ENCODE measurements at regions not wholly inside any gene's neighbourhood (a gene's known extent, or its start where the extent isn't known, plus 50 kb on each side); places are given as distances from the start of the nearest gene placed in this dataset.
"Not testable (repeated sequence)": the region's sequence is repeated elsewhere in the genome, so short reads cannot be mapped to it uniquely, and the experiment has no call there.

GRCh38 chr6:92110403-92110802, 1309.0 kb downstream of the EPHA7 start:
- in situ Hi-C loops (cut with HindIII; ENCODE audit: low sequenced_read_pairs) = no loop called here
- no peak for DNase-seq (ENCODE audit: low read depth, low spot score)
- no peak overlapping the region for H3K4me3 ChIP-seq (ENCODE audit: low read depth, low read length)
- no peak for TF ChIP-seq CTCF (IDR thresholded peaks at IDR 0.05; ENCODE audit: low read depth, low read length)

GRCh38 chr6:92109956-92110355, 1309.4 kb downstream of the EPHA7 start:
- in situ Hi-C loops (cut with HindIII; ENCODE audit: low sequenced_read_pairs) = no loop called here
- no peak overlapping the region for H3K4me3 ChIP-seq (ENCODE audit: low read depth, low read length)
- no peak for TF ChIP-seq CTCF (IDR thresholded peaks at IDR 0.05; ENCODE audit: low read depth, low read length)
- DNase-seq (ENCODE audit: low read depth, low spot score) = no peak

- TF ChIP-seq CTCF (IDR thresholded peaks at IDR 0.05; ENCODE audit: low read depth, low read length) = no peak
- no peak overlapping the region for H3K4me3 ChIP-seq (ENCODE audit: low read depth, low read length)
- DNase-seq (ENCODE audit: low read depth, low spot score) = no peak
- in situ Hi-C loops (cut with HindIII; ENCODE audit: low sequenced_read_pairs) = no loop called here
Observed at GRCh38 chr6:92109256-92109655, 1310.1 kb downstream of the EPHA7 start.

- no peak overlapping the region for H3K4me3 ChIP-seq (ENCODE audit: low read depth, low read length)
- no peak for DNase-seq (ENCODE audit: low read depth, low spot score)
- in situ Hi-C loops (cut with HindIII; ENCODE audit: low sequenced_read_pairs) = no loop called here
- no peak for TF ChIP-seq CTCF (IDR thresholded peaks at IDR 0.05; ENCODE audit: low read depth, low read length)
Observed at GRCh38 chr6:92086750-92087149, 1332.6 kb downstream of the EPHA7 start.

- H3K4me3 ChIP-seq (ENCODE audit: low read depth, low read length); DNase-seq (ENCODE audit: low read depth, low spot score); in situ Hi-C loops (cut with HindIII; ENCODE audit: low sequenced_read_pairs): not testable (repeated sequence)
Observed at GRCh38 chr6:92083914-92084313, 1335.4 kb downstream of the EPHA7 start.

- TF ChIP-seq CTCF (IDR thresholded peaks at IDR 0.05; ENCODE audit: low read depth, low read length) = no peak
- H3K4me3 ChIP-seq (ENCODE audit: low read depth, low read length) = no peak overlapping the region
- no peak for DNase-seq (ENCODE audit: low read depth, low spot score)
- in situ Hi-C loops (cut with HindIII; ENCODE audit: low sequenced_read_pairs) = no loop called here
Observed at GRCh38 chr6:92072387-92072786, 1347.0 kb downstream of the EPHA7 start.

GRCh38 chr6:92069781-92070180, 1349.6 kb downstream of the EPHA7 start:
- no peak for TF ChIP-seq CTCF (IDR thresholded peaks at IDR 0.05; ENCODE audit: low read depth, low read length)
- H3K4me3 ChIP-seq (ENCODE audit: low read depth, low read length) = no peak overlapping the region
- in situ Hi-C loops (cut with HindIII; ENCODE audit: low sequenced_read_pairs) = no loop called here
- no peak for DNase-seq (ENCODE audit: low read depth, low spot score)

All from astrocyte of the spinal cord (primary cell).